ENCODE measurements at regions not wholly inside any gene's neighbourhood (a gene's known extent, or its start where the extent isn't known, plus 50 kb on each side); places are given as distances from the start of the nearest gene placed in this dataset.

- Histone ChIP-seq H3K4me3 (no peak overlapping the region), H3K36me3 (no peaks in the 10 kb centered on the region), H3K27ac (no peak overlapping the region), H3K9me3 (ENCODE audit: low read depth) (no peaks in the 10 kb centered on the region), H3K27me3 (no peaks in the 10 kb centered on the region), H3K4me1 (ENCODE audit: low read depth) (no peaks in the 10 kb centered on the region)
- TF ChIP-seq, protein P1, sequence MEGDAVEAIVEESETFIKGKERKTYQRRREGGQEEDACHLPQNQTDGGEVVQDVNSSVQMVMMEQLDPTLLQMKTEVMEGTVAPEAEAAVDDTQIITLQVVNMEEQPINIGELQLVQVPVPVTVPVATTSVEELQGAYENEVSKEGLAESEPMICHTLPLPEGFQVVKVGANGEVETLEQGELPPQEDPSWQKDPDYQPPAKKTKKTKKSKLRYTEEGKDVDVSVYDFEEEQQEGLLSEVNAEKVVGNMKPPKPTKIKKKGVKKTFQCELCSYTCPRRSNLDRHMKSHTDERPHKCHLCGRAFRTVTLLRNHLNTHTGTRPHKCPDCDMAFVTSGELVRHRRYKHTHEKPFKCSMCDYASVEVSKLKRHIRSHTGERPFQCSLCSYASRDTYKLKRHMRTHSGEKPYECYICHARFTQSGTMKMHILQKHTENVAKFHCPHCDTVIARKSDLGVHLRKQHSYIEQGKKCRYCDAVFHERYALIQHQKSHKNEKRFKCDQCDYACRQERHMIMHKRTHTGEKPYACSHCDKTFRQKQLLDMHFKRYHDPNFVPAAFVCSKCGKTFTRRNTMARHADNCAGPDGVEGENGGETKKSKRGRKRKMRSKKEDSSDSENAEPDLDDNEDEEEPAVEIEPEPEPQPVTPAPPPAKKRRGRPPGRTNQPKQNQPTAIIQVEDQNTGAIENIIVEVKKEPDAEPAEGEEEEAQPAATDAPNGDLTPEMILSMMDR (IDR thresholded peaks at IDR 0.05; ENCODE audit: low read depth, low read length) = no peak
- DNase-seq (ENCODE audit: low read depth in 1 of 2, low spot score in 1 of 2) = no peak
These were observed 61.8 kb upstream of the SLC66A3 start for GRCh38 chr2:11093467-11093866.

- no peaks in the 10 kb centered on the region for H3K4me1 ChIP-seq (ENCODE audit: low read depth)
- H3K36me3 ChIP-seq = no peaks in the 10 kb centered on the region
- TF ChIP-seq, protein P1 (IDR thresholded peaks at IDR 0.05; ENCODE audit: low read depth, low read length) = no peak
- H3K9me3 ChIP-seq (ENCODE audit: low read depth) = no peaks in the 10 kb centered on the region
- no peak for DNase-seq (ENCODE audit: low read depth in 1 of 2, low spot score in 1 of 2)
- H3K4me3 ChIP-seq = no peak overlapping the region
- no peak overlapping the region for H3K27ac ChIP-seq
- H3K27me3 ChIP-seq = no peaks in the 10 kb centered on the region
These were observed 61.1 kb upstream of the SLC66A3 start for GRCh38 chr2:11094021-11094810.

GRCh38 chr2:11096591-11096990 is 58.7 kb upstream of the SLC66A3 start:
- DNase-seq (ENCODE audit: low read depth in 1 of 2, low spot score in 1 of 2) = no peak

GRCh38 chr2:11097038-11097720 is 58.1 kb upstream of the SLC66A3 start:
- H3K4me3 ChIP-seq = no peak overlapping the region
- H3K27me3 ChIP-seq = no peaks in the 10 kb centered on the region
- no peak overlapping the region for H3K27ac ChIP-seq
- TF ChIP-seq, protein P1 (IDR thresholded peaks at IDR 0.05; ENCODE audit: low read depth, low read length) = no peak
- H3K36me3 ChIP-seq = no peaks in the 10 kb centered on the region
- H3K4me1 ChIP-seq (ENCODE audit: low read depth) = no peaks in the 10 kb centered on the region
- H3K9me3 ChIP-seq (ENCODE audit: low read depth) = no peaks in the 10 kb centered on the region
- peak in 1 of 2 donors; percentile 32 for DNase-seq (ENCODE audit: low read depth in 1 of 2, low spot score in 1 of 2)

More at GRCh38 chr2:11096591-11096990, 58.7 kb upstream of the SLC66A3 start:
- Histone ChIP-seq H3K27me3 (no peaks in the 10 kb centered on the region), H3K36me3 (no peaks in the 10 kb centered on the region), H3K4me3 (no peak overlapping the region), H3K27ac (no peak overlapping the region), H3K9me3 (ENCODE audit: low read depth) (no peaks in the 10 kb centered on the region), H3K4me1 (ENCODE audit: low read depth) (no peaks in the 10 kb centered on the region)
- TF ChIP-seq, protein P1 (IDR thresholded peaks at IDR 0.05; ENCODE audit: low read depth, low read length) = no peak

DNA sequence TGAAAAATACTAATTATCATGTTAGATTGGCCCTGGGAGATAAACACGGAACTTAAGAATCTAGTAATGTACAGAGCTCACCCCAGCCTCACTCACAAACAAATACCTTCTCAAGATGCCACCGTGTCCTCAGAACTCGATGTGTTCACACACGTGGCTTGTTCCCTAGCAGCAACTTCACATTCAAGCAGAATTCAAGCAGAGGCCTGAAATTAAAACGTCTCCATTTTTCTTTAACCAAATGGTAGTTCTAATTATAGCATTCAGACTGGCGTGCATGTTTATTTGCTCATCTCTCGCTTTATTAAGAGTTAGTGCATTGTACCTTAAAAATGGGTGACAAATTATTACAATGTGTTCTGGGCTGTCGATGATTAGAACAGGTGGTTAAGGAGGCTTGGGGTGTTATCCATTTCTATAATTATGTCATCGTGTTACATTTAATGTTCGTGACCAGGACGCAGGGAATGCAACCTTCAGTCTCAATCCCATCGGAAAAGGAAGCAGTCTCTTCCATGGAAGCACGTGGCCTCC is 57.3 kb upstream of the SLC66A3 start:
- H3K4me3 ChIP-seq = no peak overlapping the region
- H3K4me1 ChIP-seq (ENCODE audit: low read depth) = no peaks in the 10 kb centered on the region
- no peaks in the 10 kb centered on the region for H3K27me3 ChIP-seq
- no peaks in the 10 kb centered on the region for H3K9me3 ChIP-seq (ENCODE audit: low read depth)
- H3K36me3 ChIP-seq = no peaks in the 10 kb centered on the region
- no peak overlapping the region for H3K27ac ChIP-seq
- TF ChIP-seq, protein P1 (IDR thresholded peaks at IDR 0.05; ENCODE audit: low read depth, low read length) = no peak
- no peak for DNase-seq (ENCODE audit: low read depth in 1 of 2, low spot score in 1 of 2)

All from cardiac muscle cell (in vitro differentiated cells and primary cell).